ENCODE measurements at regions not wholly inside any gene's neighbourhood (a gene's known extent, or its start where the extent isn't known, plus 50 kb on each side); places are given as distances from the start of the nearest gene placed in this dataset.

- no peak for DNase-seq (ENCODE audit: low read depth, low spot score)
Observed at GRCh38 chr16:80045861-80046260, 445.3 kb upstream of the MAF start.

- DNase-seq (ENCODE audit: low read depth, low spot score): no peak
Observed at GRCh38 chr16:80041410-80041809, 440.9 kb upstream of the MAF start.

DNA sequence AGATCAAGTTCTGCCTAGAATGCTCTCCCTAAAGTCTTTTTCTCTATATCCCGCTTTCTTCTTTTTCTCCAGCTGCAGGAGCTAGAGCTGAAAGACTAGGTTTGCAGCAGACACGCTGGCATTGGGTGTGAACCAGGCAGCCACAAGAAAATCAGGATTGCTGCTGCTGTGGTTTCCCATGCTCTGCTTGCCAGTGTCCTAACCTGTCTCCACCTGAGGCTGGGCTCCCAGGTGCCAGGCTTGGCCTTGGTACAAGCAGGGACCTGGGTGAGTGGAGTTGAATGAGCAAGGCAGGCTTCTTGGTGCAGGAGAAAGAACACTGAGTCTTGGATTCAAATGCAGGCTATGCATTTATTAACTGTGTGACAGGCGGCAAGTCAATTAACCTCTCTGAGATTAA is 440.3 kb upstream of the MAF start:
- DNase-seq (ENCODE audit: low read depth, low spot score): no peak

GRCh38 chr16:80040413-80040812 is 439.9 kb upstream of the MAF start:
- DNase-seq (ENCODE audit: low read depth, low spot score): no peak

GRCh38 chr16:80039777-80040176 is 439.2 kb upstream of the MAF start:
- no peak for DNase-seq (ENCODE audit: low read depth, low spot score)

DNA sequence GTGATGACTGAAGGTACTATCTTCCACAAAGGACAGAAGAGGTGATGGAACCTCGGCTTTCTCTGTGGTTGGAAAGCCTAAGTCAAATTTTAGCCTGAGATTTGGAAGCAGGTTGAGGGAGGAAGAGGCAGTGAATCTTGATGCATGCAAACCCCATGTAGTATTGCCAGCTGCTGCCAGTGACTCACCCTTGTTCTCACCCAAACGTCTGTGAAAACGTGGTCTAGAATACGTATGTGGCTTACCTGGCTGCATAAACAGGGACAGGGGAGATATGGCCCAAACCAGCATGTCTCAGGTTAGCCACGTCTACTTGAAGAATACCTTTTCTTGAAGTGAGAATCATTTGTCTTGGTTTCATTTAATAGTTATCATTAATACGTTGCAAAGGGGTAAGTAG is 438.0 kb upstream of the MAF start:
- DNase-seq (ENCODE audit: low read depth, low spot score): no peak

DNA sequence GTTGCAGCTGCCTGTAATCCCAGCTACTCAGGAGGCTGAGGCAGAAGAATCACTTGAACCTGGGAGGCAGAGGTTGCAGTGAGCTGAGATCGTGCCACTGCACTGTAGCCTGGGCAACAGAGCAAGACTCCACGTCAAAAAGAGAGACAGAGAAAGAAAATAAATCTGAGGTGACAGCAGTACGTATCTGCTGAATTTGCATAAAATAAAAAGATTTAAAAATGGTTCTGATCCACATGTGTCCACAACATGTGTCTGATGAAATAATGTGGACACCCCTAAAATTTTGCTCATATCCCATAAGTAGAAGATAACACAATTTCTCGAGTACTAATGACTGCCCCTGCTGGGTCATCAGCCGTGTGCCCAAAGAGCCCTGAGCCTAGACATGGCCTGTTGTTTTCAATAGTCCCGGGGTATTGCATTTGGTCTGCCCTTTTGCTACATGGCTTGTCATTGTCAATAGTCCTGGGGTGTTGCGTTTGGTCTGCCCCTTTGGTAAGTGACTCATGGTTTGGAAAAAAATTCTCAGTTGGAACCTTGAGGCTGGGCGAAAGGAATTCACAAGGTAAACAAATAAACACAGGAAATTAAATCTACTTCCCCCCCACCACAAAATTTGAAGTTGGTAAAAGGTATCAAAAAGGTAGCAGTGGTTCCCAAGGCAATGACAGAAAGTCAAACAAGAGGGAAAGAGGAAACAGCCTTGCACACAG is 434.6 kb upstream of the MAF start:
- DNase-seq (ENCODE audit: low read depth, low spot score): no peak

GRCh38 chr16:80034469-80034826 is 433.9 kb upstream of the MAF start:
- DNase-seq (ENCODE audit: low read depth, low spot score): no peak

- DNase-seq (ENCODE audit: low read depth, low spot score): no peak
Observed at GRCh38 chr16:80033783-80034468, 433.4 kb upstream of the MAF start.

GRCh38 chr16:80029761-80030481 is 429.4 kb upstream of the MAF start:
- DNase-seq (ENCODE audit: low read depth, low spot score): no peak

DNA sequence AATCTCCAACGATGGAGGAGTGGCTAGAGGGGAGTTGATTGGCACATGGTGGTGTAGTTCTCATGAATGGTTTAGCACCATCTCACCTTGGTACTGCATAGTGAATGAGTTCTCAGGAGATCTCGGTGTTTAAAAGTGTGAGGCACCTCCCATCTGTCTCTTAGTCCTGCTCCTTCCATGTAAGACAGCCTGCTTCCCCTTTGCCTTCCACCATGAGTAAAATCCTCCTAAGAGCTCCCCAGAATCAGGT is 428.8 kb upstream of the MAF start:
- DNase-seq (ENCODE audit: low read depth, low spot score): no peak

DNA sequence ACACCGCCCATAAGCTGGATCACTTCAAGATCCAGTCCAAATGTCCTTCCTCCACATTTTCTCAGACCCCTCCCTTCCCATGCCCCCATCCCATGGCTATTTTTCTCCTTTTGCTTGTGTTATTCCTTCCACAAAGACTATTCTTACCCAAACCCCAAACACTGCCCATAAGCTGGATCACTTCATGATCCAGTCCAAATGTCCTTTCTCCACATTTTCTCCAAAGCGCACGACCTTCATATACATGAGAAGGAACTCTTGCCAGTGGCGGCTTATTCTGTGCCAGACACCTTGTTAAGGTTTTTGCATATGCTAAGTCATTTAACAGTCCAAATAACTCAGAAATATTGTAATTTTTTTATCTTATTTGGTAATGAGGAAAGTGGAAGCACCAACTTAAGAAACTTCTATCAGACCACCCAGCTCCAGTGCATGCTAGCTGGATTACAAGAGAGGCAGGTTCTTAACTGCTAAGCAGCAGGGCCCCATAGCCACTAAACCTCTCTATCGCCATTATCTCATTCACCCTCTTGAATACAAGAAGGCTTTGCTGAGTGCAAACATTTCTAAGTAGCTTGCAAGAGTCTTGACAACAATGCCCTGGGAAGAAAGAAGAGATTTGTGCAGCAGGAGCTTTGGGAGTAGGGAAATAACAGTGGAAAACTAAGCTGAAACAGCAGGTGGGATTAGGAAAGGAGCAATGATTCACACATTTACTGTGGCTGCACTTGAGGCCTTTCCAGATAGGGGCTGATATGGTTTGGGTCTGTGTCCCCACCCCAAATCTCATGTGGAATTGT is 428.2 kb upstream of the MAF start:
- no peak for DNase-seq (ENCODE audit: low read depth, low spot score)

DNA sequence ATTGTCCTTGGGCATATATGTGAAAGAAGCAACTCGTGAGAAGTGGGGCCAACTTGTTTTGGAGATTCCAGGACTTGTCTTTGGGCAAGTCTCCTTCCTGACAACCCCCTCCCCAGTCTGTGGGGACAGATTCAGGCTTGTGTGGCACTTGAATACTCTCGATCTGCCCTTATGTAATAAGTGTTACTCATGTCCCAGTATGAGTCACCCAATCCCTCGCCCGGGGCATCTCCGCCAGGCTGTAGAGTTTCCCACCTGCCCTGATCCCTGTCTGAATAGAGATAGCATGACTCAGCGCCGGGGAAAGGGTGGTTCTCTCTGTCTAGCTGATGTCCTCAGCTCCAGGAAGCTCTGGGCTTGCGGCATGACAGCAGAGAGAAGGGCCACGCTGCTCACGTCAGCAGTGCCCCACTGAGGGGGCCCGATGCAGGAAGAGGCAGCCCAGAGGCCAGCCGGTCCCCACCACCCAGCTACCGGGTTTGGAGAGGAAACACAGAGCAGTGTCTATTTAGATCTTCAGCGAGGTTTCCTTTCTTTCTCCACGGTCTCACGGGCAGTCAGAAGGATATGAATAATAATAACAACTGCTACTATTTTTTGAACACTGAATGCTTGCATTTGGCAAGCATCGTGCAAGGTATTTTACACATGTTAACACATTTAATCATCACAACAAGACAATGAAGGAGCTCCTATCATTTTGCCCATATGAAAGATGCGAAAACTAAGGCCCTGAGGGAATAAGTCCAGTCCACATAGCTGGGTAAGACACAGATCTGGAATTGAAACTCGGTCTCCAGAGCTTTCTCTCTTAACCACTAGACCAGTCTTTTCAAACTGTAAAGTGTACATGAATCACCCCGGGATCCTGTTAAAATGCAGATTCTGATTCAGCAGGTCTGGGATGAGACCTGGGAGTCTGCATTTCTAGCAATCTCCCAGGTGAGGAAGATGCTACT is 426.7 kb upstream of the MAF start:
- no peak for DNase-seq (ENCODE audit: low read depth, low spot score)

GRCh38 chr16:80025236-80025635 is 424.7 kb upstream of the MAF start:
- no peak for DNase-seq (ENCODE audit: low read depth, low spot score)

- no peak for DNase-seq (ENCODE audit: low read depth, low spot score)
Observed at GRCh38 chr16:80024443-80024842, 423.9 kb upstream of the MAF start.

DNA sequence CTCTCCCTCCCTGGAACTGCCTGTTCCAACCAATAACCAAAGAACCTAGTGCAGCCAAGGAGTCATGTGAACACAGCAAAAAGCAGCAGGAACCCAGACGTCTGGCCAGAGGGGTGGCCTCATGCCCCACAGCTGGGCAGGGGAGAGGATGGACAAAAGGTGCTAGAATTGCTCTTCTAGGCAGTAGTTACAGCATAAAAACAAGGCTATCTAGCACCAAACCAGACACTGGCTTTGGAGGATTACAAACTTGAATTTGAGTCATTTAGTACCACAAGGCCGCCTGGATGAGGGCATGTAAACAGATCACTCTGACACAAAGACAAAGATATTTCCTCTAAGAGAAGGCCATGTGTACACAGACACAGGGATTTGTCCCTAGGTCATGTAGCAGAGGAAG is 423.3 kb upstream of the MAF start:
- DNase-seq (ENCODE audit: low read depth, low spot score): no peak

GRCh38 chr16:80019395-80019794 is 418.9 kb upstream of the MAF start:
- no peak for DNase-seq (ENCODE audit: low read depth, low spot score)

DNA sequence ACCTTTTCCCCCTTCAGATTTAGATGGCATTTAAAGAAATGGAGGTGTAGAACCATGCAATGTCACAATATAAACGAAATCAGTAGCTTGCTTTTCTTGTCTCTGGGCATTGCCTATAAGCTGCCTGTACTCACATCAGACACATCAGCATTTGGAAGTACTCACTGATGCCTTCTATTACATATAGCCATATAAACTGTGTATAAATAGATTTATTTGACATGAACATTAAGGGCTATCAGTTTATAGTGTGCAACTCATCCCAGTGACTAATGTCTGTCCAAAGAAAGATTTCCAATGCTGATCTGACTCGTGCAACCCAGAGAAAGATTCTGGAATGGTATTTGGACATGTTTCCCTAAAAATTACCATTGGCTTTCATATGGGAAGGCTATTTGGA is 417.9 kb upstream of the MAF start:
- no peak for DNase-seq (ENCODE audit: low read depth, low spot score)

DNA sequence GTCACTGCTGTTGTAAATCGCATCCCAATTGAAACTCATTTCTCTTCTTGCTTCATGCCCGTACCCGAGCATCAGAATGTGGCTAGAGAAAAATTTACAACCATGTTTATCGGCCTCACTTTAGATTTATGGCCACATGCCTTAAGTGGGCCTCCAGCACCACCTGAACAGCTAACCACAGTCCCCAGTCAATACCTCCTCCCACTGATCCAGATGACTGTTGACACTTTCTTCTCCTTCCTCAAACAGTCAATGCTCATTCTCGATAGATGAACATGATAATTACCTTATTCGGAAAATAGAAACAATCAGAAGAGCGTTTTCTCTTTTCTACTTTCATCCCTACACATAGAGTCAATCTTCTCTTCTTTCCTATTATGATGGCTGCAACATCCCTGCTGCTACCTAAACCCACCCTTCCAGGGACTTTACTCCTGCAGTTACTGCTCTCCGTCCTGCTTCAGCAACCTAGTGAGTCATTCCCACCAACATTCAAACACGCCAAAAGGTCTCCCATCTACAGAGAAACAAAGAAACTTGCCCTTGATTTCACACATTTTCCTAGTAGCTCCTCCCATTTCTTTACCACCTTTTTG is 416.3 kb upstream of the MAF start:
- no peak for DNase-seq (ENCODE audit: low read depth, low spot score)

DNA sequence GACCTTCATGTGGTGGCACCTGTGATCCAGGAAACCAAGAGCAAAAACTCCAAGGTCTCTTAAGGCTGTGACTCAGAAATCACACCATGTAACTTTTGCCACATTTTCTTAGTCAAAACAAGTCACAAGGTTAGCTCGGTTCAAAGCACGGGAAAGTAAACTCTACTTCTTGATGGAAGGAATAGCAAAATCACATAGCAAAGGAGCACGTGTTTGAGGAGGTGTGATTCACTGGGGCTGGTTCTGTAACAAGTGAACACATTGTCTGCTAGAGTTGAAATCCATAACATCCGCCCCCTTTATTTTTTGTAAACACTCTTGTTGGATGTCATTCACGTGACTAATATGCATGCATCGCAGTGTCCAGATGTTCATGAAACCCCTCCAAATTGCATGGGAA is 415.0 kb upstream of the MAF start:
- no peak for DNase-seq (ENCODE audit: low read depth, low spot score)

Measured in activated naive CD8-positive, alpha-beta T cell treated with anti-CD3 and anti-CD28 coated beads, Interleukin-2, amount 50 U/mL, for 16 hours (primary cell).